SIG-M5 treated with dmso at 0.1 percent for 504 hours (cell line): ENCODE measurements at regions not wholly inside any gene's neighbourhood (a gene's known extent, or its start where the extent isn't known, plus 50 kb on each side); places are given as distances from the start of the nearest gene placed in this dataset.

Experiments used
- DNase-seq: peaks from one replicate; lab custom pipeline; 2025; ENCODE audit not compliant: unreplicated experiment; lab: John Stamatoyannopoulos, UW

DNA sequence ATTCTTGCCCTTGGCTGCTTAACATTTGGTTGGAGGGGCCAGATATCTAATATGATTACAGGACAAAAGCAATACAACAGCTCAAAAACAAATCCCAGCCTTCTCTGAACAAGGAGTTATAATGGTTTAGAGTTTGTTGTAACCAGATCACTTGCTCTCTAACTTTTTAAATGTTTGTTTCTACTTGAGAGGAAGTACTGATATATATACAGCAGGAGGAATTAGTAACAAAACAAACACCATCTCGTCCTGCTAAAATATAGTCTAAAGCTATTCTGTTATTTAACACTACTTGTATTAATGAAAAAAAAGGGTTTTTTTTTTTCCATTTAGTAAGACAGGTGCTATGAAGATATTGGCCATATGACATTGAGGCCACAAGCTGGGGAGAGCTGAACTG, 60.9 kb upstream of the TMEM17 start:
- no peak for DNase-seq

DNA sequence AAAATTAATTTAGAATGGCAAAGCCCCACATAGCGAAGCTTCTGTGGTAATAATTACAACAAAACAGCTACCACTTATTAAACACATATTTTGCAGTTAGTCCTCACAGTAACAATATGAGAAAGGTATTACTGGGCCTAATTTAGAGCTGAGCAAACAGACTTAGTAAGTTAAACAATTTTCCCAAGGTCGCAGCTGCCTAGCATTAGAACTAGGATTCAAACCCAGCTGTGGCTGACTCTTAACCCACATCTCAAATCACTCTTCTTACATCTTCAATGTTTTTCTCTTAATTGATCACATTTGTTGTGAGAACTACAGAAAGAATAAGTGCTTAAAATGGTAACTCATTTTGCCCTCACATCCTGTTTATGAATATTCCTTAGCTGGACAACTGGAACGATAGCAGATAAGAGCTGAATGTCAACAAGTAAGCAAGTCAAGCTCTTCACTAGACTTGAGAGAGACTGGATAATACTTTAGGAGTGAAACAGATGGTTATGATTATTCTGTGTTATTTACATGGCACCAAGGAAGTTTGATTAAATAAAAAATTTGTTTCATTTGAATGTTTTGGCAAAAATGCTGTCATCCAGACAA, 59.4 kb upstream of the TMEM17 start:
- DNase-seq: no peak

DNA sequence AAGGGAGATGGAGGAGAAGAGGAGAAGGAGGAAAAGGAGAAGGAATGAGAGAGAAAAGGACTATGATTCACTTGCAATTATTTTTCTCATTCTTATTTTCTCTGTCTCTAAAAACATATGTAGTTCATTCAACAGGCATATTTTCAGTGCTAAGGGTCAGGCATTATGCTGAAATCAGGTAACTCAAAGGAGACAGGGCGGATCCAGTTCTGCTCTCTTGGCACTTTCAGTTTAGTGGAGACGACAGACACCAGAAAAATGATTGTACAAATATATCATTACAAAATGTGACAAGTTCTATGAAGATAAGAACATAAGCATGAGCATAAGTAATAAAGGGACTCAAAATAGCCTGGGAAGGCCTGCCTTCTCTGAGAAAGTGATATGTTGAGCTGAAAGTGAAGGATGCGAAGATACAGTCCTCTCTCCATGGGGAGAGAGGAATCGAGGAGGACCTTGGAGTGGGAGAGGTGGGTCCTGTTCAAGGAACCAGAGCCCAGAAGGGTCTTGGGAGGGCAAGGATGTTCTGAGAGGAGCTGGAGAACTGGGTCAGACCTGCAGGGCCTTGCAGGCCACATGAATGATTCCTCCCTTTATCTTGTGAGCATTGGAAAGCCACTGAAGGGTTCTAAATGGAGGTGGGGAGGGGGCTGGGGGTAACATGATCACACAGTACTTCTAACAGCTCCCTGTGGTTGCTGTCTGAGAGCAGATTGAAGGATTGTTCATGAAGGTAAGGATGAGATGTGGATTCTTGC, 58.6 kb upstream of the TMEM17 start:
- no peak for DNase-seq

DNA sequence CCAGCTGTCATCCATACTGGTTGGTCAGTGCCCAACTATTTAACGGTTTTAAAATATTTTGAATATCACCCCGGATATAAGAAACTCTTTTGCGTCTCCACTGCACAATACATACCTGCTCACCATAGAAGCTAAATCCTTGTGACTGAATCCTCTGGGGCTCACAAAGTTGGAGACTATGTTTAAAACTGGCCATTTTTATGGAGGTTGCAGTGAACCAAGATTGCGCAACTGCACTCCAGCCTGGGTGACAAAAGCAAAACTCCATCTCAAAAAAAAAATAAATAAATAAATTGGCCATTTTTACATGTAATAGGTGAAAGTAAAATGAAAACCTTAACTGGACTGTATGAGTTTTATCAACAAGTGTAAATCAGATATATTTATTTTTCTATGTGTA, 55.6 kb upstream of the TMEM17 start:
- no peak for DNase-seq

DNA sequence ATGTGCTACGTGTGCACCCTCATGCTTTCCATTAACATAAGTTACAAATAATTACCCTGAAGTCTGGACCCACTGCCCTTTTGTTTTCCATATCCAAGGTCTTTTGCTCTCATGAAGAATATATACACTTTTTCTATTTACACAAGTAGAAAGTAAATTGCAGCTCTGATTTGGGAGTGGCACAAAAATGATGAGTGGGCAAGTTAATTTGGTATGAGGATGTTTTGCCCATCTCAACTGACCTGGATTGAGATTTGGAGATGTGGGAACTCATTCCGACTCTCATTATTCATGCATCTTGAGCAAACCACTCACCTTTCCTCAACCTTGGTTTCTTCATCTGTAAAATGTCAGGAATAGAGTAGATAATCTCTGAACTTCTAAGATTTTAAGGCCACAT, 53.6 kb upstream of the TMEM17 start:
- DNase-seq: no peak

DNA sequence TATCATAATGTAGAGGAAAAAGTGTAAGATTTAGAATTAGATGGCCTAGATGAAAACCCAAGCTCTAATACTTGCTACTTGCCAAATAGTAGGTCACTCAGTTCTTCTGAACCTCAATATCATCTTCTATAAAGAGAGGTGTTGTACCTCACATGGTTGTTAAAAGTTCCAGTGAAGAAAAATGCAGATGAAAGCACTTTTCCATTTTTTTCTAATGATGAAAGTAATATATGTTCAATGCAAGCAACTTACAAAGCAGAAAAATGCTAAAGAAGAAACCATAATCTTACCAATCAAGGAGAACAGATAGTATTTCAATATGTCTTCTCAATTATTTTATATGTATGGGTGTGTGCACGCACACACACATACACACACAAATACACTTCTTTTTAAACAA, 52.7 kb upstream of the TMEM17 start:
- no peak for DNase-seq

DNA sequence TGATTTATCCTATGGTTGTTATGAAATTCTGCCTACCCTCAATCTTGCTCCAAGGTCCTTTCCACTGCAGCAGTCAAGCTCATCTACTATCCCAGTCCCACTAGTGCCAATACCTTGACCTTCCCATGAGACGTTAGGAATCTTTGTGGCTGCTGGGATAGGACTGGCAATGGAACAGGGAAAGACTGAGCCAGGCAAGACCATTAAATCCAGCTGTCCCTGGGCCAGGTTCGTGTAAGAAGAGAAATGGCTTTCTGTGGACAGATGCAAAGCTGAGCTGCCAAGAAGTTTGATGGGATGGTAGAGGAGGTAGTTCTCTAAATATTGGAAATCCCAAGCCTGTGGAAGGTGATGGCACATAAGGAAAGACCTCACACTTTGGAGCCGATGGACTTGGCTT, 50.1 kb upstream of the TMEM17 start:
- no peak for DNase-seq
